ENCODE measurements at regions not wholly inside any gene's neighbourhood (a gene's known extent, or its start where the extent isn't known, plus 50 kb on each side); places are given as distances from the start of the nearest gene placed in this dataset.

DNA sequence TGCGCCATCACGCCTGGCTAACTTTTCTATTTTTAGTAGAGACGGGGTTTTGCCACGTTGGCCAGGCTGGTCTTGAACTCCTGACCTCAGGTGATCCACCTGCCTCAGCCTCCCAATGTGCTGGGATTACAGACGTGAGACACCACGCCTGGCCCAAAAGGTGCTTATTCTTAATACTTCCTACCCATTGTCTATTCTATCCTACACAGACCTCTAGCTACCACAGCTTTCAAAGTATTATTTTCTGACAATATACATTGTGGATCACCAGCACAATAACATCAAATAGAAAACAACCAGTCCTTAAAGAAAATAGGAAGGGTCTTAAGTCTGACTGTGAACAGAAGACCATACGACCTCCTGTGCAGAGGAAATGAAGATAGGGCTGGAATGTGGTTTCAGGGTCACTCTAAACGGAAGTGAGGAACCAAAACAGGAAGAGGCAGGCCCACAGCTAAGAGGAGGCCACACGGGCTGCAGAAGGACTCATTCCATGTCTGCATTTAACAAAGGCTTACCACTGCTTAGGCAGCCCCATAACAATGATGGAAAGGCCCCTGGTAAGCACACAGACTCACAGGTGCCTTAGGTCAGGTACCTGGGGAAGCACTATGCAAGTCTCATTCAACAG, 115.2 kb downstream of the ZFAND4 start (continued):
- peak; percentile 84 for TF ChIP-seq ZBTB40 (IDR thresholded peaks at IDR 0.05)
- TF ChIP-seq ZBTB40 (CRISPR knock-in tag; IDR thresholded peaks at IDR 0.05): no peak
- TF ChIP-seq RAD21 (CRISPR knock-in tag; conservative IDR thresholded peaks at IDR 0.05 in 1 of 2, IDR thresholded peaks at IDR 0.05 in 1 of 2): no peak
- TF ChIP-seq ZC3H8 (IDR thresholded peaks at IDR 0.05): no peak
- TF ChIP-seq ZNF707 (CRISPR knock-in tag; conservative IDR thresholded peaks at IDR 0.05): no peak
- TF ChIP-seq, protein P1, sequence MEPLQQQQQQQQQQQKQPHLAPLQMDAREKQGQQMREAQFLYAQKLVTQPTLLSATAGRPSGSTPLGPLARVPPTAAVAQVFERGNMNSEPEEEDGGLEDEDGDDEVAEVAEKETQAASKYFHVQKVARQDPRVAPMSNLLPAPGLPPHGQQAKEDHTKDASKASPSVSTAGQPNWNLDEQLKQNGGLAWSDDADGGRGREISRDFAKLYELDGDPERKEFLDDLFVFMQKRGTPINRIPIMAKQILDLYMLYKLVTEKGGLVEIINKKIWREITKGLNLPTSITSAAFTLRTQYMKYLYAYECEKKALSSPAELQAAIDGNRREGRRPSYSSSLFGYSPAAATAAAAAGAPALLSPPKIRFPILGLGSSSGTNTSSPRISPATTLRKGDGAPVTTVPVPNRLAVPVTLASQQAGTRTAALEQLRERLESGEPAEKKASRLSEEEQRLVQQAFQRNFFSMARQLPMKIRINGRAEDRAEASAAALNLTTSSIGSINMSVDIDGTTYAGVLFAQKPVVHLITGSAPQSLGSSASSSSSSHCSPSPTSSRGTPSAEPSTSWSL (CRISPR knock-in tag; IDR thresholded peaks at IDR 0.05; ENCODE audit: borderline replicate concordance): no peak
- TF ChIP-seq CBX3 (IDR thresholded peaks at IDR 0.05; ENCODE audit: borderline replicate concordance in 1 of 2, low read length in 2 of 2): 0 out of 3 replicates have a peak, but pooled peaks of 1 of the 2 experiments have one; percentile 25
- no peak for TF ChIP-seq PML (IDR thresholded peaks at IDR 0.05; ENCODE audit: low read length)
- TF ChIP-seq AFF4 (CRISPR knock-in tag; IDR thresholded peaks at IDR 0.05): no peak
- TF ChIP-seq DDX20 (tag; IDR thresholded peaks at IDR 0.05; ENCODE audit: low read depth): no peak
- no peak for TF ChIP-seq DPF2 (IDR thresholded peaks at IDR 0.05)
- TF ChIP-seq MTA3 (IDR thresholded peaks at IDR 0.05; ENCODE audit: borderline replicate concordance): no peak
- TF ChIP-seq CREBBP (IDR thresholded peaks at IDR 0.05; ENCODE audit: low read depth, low read length): no peak

Data from K562 (cell line).